Renal pelvis (tissue), 1 donor: ENCODE measurements at regions not wholly inside any gene's neighbourhood (a gene's known extent, or its start where the extent isn't known, plus 50 kb on each side); places are given as distances from the start of the nearest gene placed in this dataset.
"Not testable (repeated sequence)": the region's sequence is repeated elsewhere in the genome, so short reads cannot be mapped to it uniquely, and the experiment has no call there.

Experiments used
- DNase-seq: peaks from one replicate; pipeline ENCODE4 v3.0.0-alpha.2; 2013

DNA sequence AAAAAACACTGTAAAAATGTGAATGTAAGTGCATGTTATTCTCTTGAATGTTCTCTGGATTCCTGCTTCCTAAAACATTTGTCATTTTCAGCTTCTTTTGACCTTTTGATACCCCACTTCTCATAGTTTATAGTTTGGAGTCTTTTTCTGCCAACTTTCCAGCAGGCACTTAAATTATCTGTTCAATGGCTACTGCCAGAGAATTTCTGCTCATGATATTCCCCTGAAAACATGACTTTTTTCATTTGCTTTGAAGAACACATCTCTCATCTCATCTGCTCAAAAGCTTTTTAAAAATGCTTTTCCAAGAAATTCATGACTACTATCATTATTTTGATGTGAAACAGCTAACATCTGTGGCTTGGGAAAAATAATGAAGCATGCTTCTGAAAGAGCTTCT lies 269.7 kb upstream of the PCDH7 start:
- DNase-seq: peak; percentile 31

DNA sequence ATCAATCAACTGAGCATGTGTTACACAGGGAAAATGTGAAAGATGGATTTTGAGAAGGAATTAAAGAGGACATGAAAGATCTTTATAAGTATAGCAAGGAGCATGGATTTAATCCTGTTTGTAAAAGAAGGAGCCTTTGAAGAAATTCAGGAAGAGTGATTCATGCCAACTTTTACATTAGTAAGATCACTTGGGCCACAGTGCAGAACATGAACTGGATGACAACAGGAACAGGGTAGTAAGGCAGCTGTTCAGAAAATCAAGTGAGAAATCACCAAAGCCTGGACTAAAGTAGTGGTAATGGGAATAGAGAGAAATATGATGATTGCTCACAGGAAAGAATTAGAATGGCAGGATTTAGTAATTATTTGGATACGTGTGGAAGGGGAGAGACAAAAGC lies 265.7 kb upstream of the PCDH7 start:
- no peak for DNase-seq

DNA sequence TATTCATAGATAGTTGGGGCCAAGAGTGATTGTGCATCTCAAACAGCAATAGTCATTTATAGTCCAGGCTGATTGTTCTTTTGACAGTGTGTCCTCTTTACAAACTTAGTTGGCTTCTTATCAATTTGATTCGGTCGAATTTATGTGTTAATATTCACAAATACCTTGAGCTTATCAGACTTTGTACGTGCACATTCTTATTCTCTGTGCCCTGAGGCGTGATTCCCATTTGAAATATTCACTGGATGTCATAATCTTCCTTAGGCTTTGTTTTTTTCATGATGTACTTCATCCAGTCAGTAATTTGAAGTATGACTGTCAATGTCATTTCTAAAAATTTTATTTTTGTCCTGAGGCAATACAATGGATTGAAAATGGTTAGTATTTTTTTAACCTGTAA lies 263.5 kb upstream of the PCDH7 start:
- no peak for DNase-seq

DNA sequence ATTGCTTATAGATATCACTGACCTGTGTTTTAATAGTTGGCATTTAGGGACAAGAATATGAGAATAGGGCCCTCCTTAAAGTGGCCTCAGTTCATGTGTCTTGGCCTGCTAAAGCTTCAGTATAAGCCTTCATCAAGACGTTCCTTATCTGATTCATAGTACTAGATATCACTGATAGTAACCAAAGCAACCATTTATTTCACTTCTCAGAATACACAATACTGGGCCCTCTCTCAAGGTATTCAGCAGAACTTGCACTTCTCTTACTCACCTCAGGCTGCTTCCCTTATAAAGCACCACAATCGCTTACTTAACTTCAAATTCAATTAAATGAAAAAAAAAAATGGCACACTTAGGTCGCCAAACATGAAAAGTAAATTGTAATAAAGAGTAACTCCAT lies 259.4 kb upstream of the PCDH7 start:
- DNase-seq: no peak

DNA sequence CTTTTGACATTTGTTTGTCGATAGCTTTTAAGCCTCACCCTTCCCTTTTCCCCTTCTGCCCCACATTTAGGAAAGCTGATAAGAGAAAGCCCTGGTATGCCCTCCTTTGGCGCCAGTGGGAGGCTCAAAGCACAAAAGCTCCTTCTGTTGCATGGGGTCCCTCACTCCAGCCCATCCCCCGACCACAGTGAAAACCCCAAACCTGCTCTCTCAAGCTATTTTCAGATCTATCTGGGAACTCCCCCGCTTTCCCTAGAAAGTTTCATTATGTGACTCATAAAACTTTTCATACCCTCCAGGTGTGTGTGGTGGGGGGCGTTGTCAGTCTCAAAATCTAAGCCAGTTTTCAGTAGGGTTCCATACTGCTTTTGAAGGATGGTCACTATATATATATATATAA lies 259.0 kb upstream of the PCDH7 start:
- DNase-seq: no peak

DNA sequence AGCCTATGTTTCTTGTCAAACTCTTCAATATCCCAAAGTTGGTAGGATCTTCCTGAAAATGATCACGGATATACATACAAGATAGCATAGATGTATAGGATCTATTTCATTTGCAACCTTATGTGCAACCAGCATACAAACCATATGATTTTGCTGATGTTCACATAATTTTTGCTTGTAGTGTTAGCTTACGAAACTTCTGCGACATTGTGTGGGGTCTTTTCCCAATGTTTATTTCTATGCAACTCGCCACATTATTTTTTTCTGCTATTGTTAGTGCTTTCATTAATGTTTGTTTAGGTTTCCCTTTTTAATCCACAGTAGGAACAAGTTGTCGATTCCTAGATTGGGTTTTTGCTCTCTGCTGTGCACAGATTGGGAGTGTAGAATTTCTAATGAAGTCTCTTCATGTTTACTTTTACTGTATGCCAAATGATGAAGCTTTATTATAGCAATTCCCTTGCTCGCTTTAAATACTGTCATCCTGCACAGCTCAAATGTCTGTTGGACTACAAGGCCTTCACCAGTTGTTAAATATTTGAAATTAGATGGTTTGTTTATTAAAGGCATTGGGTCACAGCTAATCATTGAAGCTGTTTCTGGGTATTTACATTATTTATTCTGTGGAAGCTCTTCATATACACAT lies 257.6 kb upstream of the PCDH7 start:
- DNase-seq: no peak

DNA sequence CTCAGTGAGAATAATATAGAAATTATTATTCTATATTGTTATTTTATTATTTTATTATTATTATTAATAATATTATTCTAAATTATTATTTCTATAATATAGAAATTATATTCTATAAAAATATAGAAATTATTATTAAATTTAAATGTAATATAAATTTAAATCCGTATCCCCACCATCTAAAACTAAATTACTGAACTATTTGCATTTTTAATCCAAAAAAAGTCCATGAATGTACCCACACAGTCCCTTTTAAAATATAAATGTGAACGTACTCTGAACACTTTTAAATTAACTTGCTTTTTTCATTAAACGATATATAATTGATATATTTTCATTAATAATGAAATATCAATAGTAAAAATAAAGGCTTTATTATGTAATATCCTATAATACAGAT lies 248.3 kb upstream of the PCDH7 start:
- DNase-seq: no peak

DNA sequence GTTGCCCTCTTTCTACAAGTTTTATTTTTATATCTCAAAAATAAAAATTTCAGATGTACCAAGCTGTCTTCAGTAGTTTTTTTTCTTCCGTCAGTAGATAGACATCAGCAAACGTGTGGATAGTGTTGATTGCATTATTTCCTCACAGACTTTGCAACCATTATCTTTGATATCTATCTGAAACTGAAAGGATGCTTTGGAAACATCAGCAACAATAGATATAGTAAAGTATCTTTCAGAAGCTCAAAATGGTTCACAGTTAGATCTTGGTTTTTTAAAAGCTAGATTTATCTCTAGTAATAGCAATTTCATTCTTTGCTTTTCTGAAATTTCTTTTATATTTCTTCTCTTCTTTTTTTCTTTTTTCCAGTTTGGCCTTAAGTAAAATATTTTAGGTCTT lies 246.9 kb upstream of the PCDH7 start:
- DNase-seq: no peak

DNA sequence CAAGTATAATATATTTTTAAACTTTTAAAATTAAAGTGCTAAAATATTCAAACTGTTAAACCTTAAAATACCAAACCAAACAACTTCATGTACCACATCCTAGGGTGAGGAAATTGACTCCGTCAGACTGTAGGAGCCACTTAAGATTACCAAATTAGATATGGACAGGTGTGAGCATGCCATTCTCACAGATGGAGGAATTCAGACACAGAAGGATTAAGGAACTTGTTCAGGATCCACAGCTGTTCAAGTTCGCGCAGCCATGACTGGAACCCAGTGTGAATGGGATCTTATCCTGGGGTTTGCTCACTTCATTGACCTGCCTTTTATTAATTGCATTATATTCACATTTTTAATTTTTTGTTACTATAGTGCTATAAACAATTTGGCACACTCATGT lies 224.9 kb upstream of the PCDH7 start:
- DNase-seq: no peak

DNA sequence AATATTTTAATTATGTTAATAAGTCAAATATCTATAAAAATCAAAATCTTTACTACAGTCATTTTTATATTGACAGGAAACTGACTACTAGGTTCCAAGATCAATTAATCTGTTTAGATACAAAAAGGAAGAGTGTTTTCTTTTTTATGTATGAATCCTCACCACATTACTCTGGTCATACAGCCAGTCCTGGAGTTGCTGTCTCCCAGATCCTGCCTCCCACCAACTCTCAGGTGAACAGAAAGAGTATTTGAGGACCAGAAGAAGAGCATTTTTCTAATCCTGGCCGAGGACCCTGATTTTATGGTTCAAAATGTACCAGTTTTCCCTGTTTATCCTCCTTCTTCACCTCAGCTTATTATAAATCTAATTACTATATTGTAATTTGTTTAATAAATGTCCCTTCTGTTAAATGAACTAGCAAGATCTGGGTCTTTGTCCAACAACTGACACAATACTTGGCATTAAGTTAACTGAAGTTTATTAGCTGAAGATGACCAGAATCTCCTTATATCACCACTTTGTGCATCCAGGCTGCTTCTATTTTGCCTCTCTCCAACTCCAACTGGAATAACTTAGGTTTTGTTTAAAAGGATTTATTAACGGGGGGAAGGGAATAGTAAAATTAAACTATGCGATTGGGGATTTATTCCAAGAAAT lies 224.4 kb upstream of the PCDH7 start:
- no peak for DNase-seq

DNA sequence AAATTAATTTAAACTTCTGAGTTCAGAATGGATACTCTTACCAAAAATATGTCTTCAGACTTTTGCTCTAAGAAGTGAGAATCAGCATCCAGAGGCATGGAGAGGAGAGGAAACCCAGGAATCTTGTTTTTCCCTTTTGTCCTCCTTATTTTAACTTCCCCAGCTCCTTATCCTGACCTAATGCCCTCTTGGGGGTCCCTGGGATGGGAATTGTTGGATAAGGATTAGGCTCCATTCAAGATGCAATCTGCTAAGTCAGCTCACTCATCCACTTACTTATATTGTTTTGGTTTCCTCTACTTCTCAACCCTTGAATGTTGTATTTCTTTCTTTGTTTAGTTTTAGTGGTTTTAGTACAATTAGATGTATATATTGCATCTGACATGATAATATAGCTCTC lies 208.4 kb upstream of the PCDH7 start:
- no peak for DNase-seq

DNA sequence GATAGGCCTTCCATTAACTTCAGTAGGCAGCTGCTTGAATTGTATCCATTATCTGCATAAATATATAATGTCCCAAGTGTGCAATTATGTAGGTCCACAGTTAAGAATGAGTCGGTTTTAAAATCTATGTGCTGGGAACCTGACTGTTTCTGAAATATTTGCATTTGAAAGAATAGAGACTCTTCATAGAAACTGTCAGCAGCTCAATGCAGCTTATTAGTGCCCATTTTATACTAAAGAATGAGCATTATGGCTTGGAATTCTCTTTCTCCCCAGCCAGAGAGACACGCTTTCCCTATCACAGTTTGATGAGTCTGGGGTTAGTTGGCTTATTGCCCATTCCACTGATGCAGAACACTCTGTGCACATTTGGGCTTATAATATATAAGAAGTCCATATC lies 202.0 kb upstream of the PCDH7 start:
- no peak for DNase-seq

DNA sequence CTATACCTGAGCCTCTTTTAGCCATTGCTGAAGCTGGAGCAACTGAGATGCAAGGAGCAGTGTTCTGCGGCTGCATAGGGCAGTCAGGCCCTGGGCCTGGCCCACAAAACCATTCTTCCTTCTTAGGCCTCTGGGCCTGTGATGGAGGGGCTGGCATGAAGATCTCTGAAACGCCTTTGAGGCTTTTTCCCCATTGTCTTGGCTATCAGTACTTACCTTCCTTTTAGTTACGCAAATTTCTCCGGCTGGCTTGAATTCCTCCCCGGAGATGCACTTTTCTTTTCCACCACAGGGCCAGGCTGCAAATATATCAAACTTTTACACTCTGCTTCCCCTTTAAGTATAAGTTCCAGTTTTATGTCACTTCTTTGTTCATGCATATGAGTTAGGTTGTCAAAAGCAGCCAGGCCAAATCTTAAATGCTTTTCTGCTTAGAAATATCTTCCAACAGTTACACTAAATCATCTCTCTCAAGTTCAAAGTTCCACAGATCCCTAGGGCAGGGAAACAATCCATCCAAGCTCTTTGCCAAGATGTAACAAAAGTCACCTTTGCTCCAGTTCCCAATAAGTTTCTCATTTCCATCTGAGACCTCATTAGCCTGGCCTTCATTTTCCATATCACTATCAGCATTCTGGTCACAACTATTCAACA lies 194.4 kb upstream of the PCDH7 start:
- DNase-seq: no peak

DNA sequence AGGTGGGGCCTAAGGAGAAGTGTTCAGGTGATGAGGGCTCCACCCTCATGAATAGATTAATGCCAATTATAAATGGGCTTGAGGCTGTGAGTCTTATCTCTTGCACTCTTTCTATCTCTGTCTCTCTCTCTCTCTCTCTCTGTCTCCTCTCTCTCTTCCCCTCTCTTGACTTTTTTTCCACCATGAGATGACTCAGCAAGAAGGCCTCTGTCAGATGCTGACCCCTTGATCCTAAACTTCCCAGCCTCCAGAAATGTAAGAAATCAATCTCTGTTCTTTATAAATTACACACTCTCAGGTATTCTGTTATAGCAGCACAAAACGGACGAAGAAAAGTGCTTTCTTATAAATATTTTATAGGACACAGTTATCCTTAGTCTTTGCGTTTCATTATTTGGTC lies 184.9 kb upstream of the PCDH7 start:
- DNase-seq: no peak

DNA sequence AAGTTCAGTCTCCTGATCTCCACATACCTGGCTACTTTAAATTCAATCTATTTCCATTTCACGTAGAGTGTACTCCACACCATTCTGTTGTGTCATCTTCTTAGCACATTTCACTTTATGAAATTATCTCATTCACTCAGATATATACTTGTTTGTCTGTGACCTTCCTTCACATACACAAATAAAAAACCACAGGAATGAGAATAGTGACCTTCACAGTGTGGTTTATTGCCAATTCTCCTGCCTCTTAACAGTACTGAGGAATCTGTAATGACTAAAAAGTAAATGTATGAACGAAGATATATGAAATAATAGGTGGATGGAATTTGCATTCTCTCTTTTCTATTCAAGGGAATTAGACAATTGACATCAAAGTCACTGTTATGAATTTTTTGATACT lies 183.9 kb upstream of the PCDH7 start:
- no peak for DNase-seq

DNA sequence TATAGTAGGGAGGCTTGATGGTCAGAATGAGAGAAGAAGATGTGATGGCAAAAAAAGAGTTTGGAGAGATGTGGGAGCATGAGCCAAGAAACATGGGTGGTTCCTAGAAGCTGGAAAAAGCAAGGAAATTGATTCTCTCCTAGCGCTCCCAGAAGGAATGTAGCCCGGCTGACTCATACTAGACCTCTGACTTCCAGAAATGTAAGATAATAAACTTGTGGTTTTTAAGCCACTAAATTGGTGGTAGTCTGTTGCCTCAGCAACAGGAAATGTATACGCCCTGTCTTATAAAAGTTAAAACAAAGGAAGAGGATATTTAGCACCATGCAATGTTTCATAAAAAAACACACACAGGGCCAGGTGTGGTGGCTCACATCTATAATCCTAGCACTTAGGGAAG lies 182.7 kb upstream of the PCDH7 start:
- DNase-seq: no peak

DNA sequence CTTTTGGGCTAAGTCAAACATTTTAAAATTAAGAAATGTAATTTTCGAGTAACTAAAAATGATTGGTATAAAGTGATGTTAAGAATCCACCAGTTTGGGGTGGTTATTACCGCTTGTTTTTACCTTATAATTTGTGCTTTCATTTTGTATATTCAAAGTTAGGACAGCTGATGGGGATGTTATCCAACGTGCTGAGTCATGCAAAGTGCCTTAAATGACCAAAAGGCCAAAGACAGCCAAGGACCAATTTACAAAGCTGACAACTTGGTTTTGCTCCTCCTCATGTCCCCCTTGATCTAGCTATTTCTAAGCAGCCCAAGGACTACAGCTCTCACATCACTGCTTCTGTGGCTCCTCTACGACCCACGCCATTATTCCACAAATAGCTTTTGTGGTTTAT lies 181.4 kb upstream of the PCDH7 start:
- DNase-seq: no peak

DNA sequence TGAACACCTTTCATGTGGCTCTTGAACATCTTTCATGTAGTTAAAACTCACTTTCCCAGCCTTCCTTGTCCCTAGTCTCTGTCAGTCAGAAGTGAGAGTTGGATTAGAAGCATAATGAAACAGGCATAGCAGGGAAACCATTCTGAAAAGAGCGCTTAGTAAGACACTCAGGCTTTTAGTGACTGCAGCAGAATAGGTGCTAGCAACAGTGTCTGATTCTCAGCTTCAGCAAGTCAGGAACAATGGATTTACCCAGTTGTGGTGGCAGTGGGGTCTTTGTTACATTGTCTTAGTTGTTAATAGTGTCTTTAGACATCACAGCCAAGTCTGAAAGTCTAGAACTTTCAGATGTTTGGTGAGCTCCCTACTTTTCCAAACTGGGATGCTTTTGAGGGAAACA lies 177.1 kb upstream of the PCDH7 start:
- DNase-seq: no peak

DNA sequence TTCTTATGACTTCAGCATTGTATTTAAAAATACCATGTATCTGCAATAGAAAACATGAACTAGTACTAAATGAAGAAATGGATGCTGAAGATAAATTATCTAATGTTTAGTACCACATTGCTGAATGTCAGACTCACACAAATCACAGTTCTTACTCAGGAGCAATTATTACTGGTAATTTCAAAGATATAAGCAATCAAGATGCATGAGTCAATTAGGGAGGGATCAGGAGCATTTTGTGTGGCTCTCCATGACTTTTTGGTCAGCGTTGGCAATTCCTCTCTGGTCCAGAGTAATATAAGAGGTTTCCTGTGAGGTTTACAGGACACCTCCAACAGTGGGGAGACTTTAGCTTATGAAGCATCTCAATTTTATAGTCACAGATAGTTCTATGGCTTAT lies 167.0 kb upstream of the PCDH7 start:
- DNase-seq: no peak

DNA sequence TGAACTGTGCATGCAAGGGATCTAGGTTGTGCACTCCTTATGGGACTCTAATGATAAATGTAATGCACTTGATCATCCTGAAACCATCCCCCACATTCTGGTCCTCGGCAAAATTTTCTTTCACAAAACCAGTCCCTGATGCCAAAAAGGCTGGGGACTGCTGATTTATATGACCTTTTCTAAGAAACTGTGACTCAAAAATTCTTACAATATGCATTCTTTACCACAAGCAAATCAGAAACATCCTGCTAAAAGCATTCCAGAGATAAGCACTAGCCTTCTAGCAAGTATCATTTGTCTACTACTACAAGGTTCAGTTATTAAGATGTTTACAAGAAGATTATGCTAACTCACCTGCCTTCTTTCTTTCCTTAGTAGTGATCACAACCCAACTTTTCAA lies 166.5 kb upstream of the PCDH7 start:
- no peak for DNase-seq

DNA sequence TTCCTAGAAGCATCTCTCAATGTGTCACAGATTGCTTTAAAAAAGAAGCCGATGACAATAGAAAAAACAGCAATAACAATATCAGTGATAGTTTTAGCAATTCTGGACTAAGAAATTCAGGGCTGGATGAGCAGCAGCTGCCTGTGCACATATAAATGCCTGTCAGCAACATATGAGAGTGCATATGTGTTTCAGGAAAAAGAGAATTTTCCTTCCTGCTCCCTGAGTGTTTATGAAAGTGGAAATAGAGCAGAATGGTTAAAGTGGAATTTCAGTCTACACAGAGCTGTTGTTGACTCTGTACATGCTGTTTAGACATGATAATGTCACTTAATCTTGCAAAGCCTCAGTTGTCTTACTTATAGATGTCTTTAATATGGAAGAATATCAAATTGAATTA lies 164.4 kb upstream of the PCDH7 start:
- DNase-seq: no peak

DNA sequence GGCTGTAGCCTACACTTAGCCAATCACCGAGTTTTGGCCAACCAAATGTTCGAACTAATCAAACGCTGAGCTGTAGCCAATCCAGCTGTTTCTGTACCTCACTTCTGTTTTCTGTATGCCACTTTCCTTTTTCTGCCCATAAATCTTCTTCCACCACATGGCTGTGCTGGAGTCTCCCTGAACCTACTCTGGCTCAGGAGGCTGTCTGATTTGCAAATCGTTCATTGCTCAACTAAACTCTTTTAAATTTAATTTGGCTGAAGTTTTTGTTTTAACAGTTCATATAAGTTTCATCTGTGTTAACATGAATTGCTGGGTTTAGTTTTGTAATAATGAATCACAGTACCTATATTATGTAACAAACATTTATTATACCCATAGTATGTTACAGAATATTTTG lies 160.7 kb upstream of the PCDH7 start:
- no peak for DNase-seq

DNA sequence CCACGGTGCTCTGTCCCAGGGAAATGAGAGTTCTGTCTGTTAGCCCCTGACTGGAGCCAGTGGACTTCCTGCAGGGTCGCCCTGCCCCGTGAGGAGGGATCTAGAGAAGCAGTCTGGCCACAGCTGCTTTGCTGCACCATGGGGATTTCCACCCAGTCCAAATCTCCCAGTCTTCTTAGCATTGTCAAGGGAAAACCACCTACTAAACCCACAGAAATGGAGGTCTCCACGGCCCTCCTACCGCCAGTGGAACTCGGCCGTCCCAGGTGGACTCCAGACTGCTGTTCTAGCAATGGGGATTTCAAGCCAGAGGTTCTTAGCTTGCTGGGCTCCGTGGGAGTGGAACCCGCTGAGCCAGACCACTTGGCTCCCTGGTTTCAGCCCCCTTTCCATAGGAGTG lies 133.3 kb upstream of the PCDH7 start:
- DNase-seq: no peak

DNA sequence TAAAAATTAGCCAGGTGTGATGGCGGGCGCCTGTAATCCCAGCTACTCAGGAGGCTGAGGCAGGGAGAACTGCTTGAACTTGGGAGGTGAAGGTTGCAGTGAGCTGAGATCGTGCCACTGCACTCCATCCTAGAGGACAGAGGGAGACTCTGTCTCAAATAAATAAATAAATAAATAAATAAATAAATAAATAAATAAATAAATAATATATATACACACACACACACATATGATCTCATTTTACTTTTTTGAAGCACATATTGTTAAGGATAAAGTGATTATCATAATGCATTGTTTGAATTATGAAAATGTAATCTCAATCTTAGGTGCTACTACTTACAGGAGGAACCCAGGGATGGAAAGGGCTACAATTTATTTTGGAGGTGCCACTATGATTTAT lies 130.5 kb upstream of the PCDH7 start:
- not testable (repeated sequence) for DNase-seq
